IMR-90 (cell line): ENCODE measurements at regions not wholly inside any gene's neighbourhood (a gene's known extent, or its start where the extent isn't known, plus 50 kb on each side); places are given as distances from the start of the nearest gene placed in this dataset.
A peak's percentile ranks its signal among the peaks of the same experiment; 100 is the strongest.

Experiments
- ATAC-seq: fragments of 200-7000 bp; cut with Tn5 transposase; 2 replicates; pipeline ENCODE4 v1.9.1; 2020; ENCODE audit warnings: low read depth, mild to moderate bottlenecking, moderate library complexity
- BruUV-seq: library from RNA; stranded (reverse); fragments of 400-500 nt; replicated peaks from 2 replicates; lab custom pipeline; 2021; lab: Mats Ljungman, UMichigan
- CTCF ChIA-PET: fragments of 300-600 bp; formaldehyde crosslinking; extraction: SDS; loops from one replicate; lab custom pipeline; 2021; ENCODE audit warnings: antibody characterized with exemption; lab: Yijun Ruan, JAX
- POLR2A ChIA-PET: fragments of 300-600 bp; sonication (Branson Sonifier 250); formaldehyde crosslinking; loops from one replicate; lab custom pipeline; 2022; ENCODE audit warnings: antibody characterized with exemption; ENCODE audit not compliant: unreplicated experiment; lab: Charles Lee
- DNase-seq: peaks from one replicate; pipeline ENCODE4 v3.0.0; 2013
- H2AFZ ChIP-seq: replicated peaks from 2 replicates; pipeline ENCODE3; 2013; ENCODE audit warnings: low read length, mild to moderate bottlenecking; ENCODE audit not compliant: poor library complexity
- H2AK5ac ChIP-seq: 2 replicates; pipeline ENCODE4 v1.6.1; 2013; ENCODE audit warnings: low read depth, low read length, inconsistent platforms
- H2AK9ac ChIP-seq: replicated peaks from 2 replicates; pipeline ENCODE3; 2013; ENCODE audit warnings: mild to moderate bottlenecking, low read depth, low read length, moderate library complexity; ENCODE audit not compliant: poor library complexity
- H2BK120ac ChIP-seq: 2 replicates; pipeline ENCODE4 v1.6.1; 2013; ENCODE audit warnings: low read depth, low read length, inconsistent platforms
- H2BK15ac ChIP-seq: 3 replicates; pipeline ENCODE4 v1.6.1; 2013; ENCODE audit warnings: low read depth, low read length, inconsistent platforms
- H2BK20ac ChIP-seq: 2 replicates; pipeline ENCODE4 v1.6.1; 2013; ENCODE audit warnings: low read depth, mild to moderate bottlenecking, inconsistent platforms, low read length, moderate library complexity
- H2BK5ac ChIP-seq: 2 replicates; pipeline ENCODE4 v1.6.1; 2013; ENCODE audit warnings: mild to moderate bottlenecking, low read depth, low read length, inconsistent platforms; ENCODE audit not compliant: poor library complexity, severe bottlenecking
- H3K14ac ChIP-seq: replicated peaks from 2 replicates; pipeline ENCODE4 v1.6.1; 2013; ENCODE audit warnings: low read depth, low read length, inconsistent platforms
- H3K18ac ChIP-seq: 2 replicates; pipeline ENCODE4 v1.6.1; 2013; ENCODE audit warnings: low read depth, low read length, control low read depth
- H3K23ac ChIP-seq: 2 replicates; pipeline ENCODE4 v1.6.1; 2013; ENCODE audit warnings: low read depth, low read length, inconsistent platforms
- H3K27ac ChIP-seq: 2 replicates; pipeline ENCODE4 v1.5.1; 2013; ENCODE audit warnings: mild to moderate bottlenecking, control low read depth, low read length; ENCODE audit not compliant: insufficient read depth
- H3K27me3 ChIP-seq: 2 replicates; pipeline ENCODE4 v1.6.1; 2013; ENCODE audit warnings: low read length; ENCODE audit not compliant: control insufficient read depth, insufficient read depth
- H3K36me3 ChIP-seq: 2 replicates; pipeline ENCODE4 v1.6.1; 2013; ENCODE audit warnings: low read length, mixed read lengths; ENCODE audit not compliant: control insufficient read depth, insufficient read depth
- H3K4ac ChIP-seq: 2 replicates; pipeline ENCODE4 v1.6.1; 2013; ENCODE audit warnings: low read depth, low read length, inconsistent platforms
- H3K4me1 ChIP-seq: 2 replicates; pipeline ENCODE4 v1.6.1; 2013; ENCODE audit warnings: low read length, mixed read lengths; ENCODE audit not compliant: control insufficient read depth, insufficient read depth
- H3K4me2 ChIP-seq: 2 replicates; pipeline ENCODE4 v1.6.1; 2013; ENCODE audit warnings: low read depth, mild to moderate bottlenecking, control low read depth, low read length, moderate library complexity
- H3K4me3 ChIP-seq: 2 replicates; pipeline ENCODE4 v1.5.1; 2013; ENCODE audit warnings: low read depth, mild to moderate bottlenecking, control low read depth, low read length, moderate library complexity; ENCODE audit not compliant: insufficient read depth
- H3K56ac ChIP-seq: 2 replicates; pipeline ENCODE4 v1.6.1; 2013; ENCODE audit warnings: low read length, inconsistent platforms; ENCODE audit not compliant: insufficient read depth; ENCODE audit errors: extremely low read depth
- H3K79me1 ChIP-seq, 2 experiments: 2 replicates each; pipeline ENCODE4 v1.6.1; 2013; ENCODE audit warnings: low read length in 2 of 2, inconsistent platforms in 1 of 2, low read depth in 1 of 2
- H3K9ac ChIP-seq: 2 replicates; pipeline ENCODE4 v1.6.1; 2013; ENCODE audit warnings: low read depth, low read length, control low read depth
- H3K9me1 ChIP-seq: 2 replicates; pipeline ENCODE4 v1.6.1; 2013; ENCODE audit warnings: low read length, inconsistent platforms; ENCODE audit not compliant: insufficient read depth
- H3K9me3 ChIP-seq: 2 replicates; pipeline ENCODE4 v1.6.1; 2013; ENCODE audit warnings: low read length; ENCODE audit not compliant: control insufficient read depth, insufficient read depth
- H4K20me1 ChIP-seq: 2 replicates; pipeline ENCODE4 v1.6.1; 2013; ENCODE audit warnings: low read length, inconsistent platforms; ENCODE audit not compliant: insufficient read depth
- H4K5ac ChIP-seq: 2 replicates; pipeline ENCODE4 v1.6.1; 2013; ENCODE audit warnings: mild to moderate bottlenecking, low read depth, low read length, control low read depth
- H4K8ac ChIP-seq, 2 experiments: 2 replicates each; pipeline ENCODE4 v1.6.1; 2013; ENCODE audit warnings: low read depth in 2 of 2, low read length in 2 of 2, control low read depth in 1 of 2, inconsistent platforms in 1 of 2
- H4K91ac ChIP-seq: 2 replicates; pipeline ENCODE4 v1.6.1; 2013; ENCODE audit warnings: low read depth, low read length, inconsistent platforms; ENCODE audit not compliant: insufficient read depth
- BHLHE40 ChIP-seq: fragments of 150-350 bp; IDR thresholded peaks from 2 replicates; pipeline ENCODE4 v1.6.1; 2016; ENCODE audit warnings: mild to moderate bottlenecking, low read depth, low read length
- MXI1 ChIP-seq: IDR thresholded peaks from 2 replicates; pipeline ENCODE4 v1.6.1; 2012; ENCODE audit warnings: low read depth, mild to moderate bottlenecking, low read length, moderate library complexity, borderline replicate concordance
- WGBS, 2 experiments: methylation state at CpG; one replicate each; pipeline versions ENCODE4 v1.1.5 to v1.1.7; 2013; ENCODE audit warnings: missing lambda C conversion rate in 2 of 2; ENCODE audit not compliant: insufficient read length in 1 of 2; ENCODE audit errors: extremely low coverage in 2 of 2; 5-methylcytosine and 5-hydroxymethylcytosine counted together
- dilution Hi-C: fragments of 300-500 bp; cut with HindIII; formaldehyde crosslinking; loops from one replicate; pipeline ENCODE4 v1.14.3; 2018; ENCODE audit warnings: low sequenced_read_pairs; ENCODE audit not compliant: unreplicated experiment
- in situ Hi-C: fragments of 300-500 bp; cut with MboI; formaldehyde crosslinking; loops from 3 replicates; pipeline ENCODE4 v1.14.3; 2019; ENCODE audit warnings: low sequenced_read_pairs, inconsistent platforms, mixed read lengths
- intact Hi-C: fragments of 100-400 bp; cut with micrococcal nuclease; formaldehyde crosslinking; loops from 2 replicates; pipeline ENCODE4 v1.10.0; 2022

DNA sequence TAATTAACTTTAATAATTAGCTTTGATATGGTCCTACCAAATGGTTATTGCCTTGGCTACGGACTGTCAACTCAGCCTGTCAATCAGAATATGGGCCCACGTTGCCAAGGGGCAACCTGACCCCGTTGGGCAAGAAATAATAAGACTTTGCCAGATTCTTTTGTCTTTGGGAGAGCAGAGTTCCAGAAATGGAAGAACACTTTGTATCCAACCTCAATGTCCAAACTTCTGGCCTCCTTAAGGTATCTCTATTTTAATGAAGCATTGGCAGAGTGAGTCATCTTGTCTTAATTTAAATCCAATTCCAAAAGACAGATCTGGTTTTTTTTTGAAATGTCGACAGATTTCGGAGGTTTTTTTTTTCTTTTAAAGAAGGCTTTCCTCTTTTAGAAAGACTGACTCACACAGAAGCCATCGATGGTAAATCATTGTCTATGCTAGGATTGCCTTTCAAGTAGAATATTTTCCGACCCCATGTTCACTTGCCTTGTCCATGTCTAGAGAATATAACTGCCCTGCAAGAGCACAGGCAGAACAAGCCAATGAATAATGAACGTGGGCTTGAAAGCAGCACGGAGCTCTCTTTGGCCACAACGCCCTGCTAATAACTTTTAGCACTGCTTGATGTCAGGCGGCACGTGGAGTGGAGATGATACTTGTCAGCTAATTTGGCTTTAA, 190.3 kb upstream of the GATB start:
- H3K4me2 ChIP-seq: no peak overlapping the region

More for the DNA sequence above, 190.3 kb upstream of the GATB start:
- Histone ChIP-seq H3K9me1 (no peaks in the 10 kb centered on the region), H3K14ac (no peak overlapping the region), H3K9ac (no peak overlapping the region), H2BK5ac (no peak overlapping the region), H3K36me3 (no peaks in the 10 kb centered on the region), H4K5ac (no peak overlapping the region), H3K4ac (no peak overlapping the region), H3K27ac (no peak overlapping the region), H3K27me3 (no peaks in the 10 kb centered on the region), H2BK120ac (no peak overlapping the region), H2AK5ac (no peak overlapping the region), H3K4me3 (no peak overlapping the region), H3K18ac (no peak overlapping the region), H2BK20ac (no peak overlapping the region), H2AFZ (peak overlapping the region; percentile 57), H4K91ac (no peak overlapping the region), H3K56ac (no peak overlapping the region), H4K20me1 (no peaks in the 10 kb centered on the region), H3K4me1 (no peaks in the 10 kb centered on the region; the same call in 1 of the 2 replicates), H3K79me1 (no peaks in the 10 kb centered on the region), H3K23ac (no peak overlapping the region), H2AK9ac (no peak overlapping the region), H4K8ac (no peak overlapping the region), H3K9me3 (peaks cover 4% of the 10 kb centered on the region), H2BK15ac (no peak overlapping the region)
- no peak for DNase-seq
- intact Hi-C loops (no loop called here), in situ Hi-C loops (no loop called here), dilution Hi-C loops (no loop called here)
- BruUV-seq: no TSS peak
- WGBS, 2 experiments: no CpG with 5 or more reads among the region's 12 CpGs
- no peak for ATAC-seq
- POLR2A ChIA-PET: no interaction called here
- CTCF ChIA-PET: no interaction called here
- no peak for TF ChIP-seq BHLHE40
- no peak for TF ChIP-seq MXI1
